HG02763 (cell line): ENCODE measurements at regions not wholly inside any gene's neighbourhood (a gene's known extent, or its start where the extent isn't known, plus 50 kb on each side); places are given as distances from the start of the nearest gene placed in this dataset.

Experiments used
- ATAC-seq: cut with Tn5 transposase; IDR thresholded peaks from one replicate; pipeline ENCODE4 v1.9.1; 2021; ENCODE audit warnings: mild to moderate bottlenecking, moderate library complexity; ENCODE audit not compliant: unreplicated experiment

GRCh38 chr2:236847023-236847422, 238.7 kb upstream of the COPS8 start:
- no peak for ATAC-seq

- ATAC-seq = no peak
Measured at GRCh38 chr2:236847538-236848263, 238.0 kb upstream of the COPS8 start.

GRCh38 chr2:236848501-236848900, 237.2 kb upstream of the COPS8 start:
- ATAC-seq = no peak

- ATAC-seq = no peak
Measured at GRCh38 chr2:236849508-236849907, 236.2 kb upstream of the COPS8 start.

GRCh38 chr2:236849940-236850339, 235.7 kb upstream of the COPS8 start:
- no peak for ATAC-seq

- no peak for ATAC-seq
Measured at GRCh38 chr2:236851187-236851586, 234.5 kb upstream of the COPS8 start.

GRCh38 chr2:236852100-236852976, 233.4 kb upstream of the COPS8 start:
- ATAC-seq = no peak

- no peak for ATAC-seq
Measured at GRCh38 chr2:236852977-236853374, 232.7 kb upstream of the COPS8 start.

- ATAC-seq = no peak
Measured at GRCh38 chr2:236853585-236854051, 232.1 kb upstream of the COPS8 start.

- ATAC-seq = no peak
Measured at GRCh38 chr2:236855176-236855865, 230.4 kb upstream of the COPS8 start.

- no peak for ATAC-seq
Measured at GRCh38 chr2:236855866-236856847, 229.5 kb upstream of the COPS8 start.

GRCh38 chr2:236856848-236857235, 228.8 kb upstream of the COPS8 start:
- no peak for ATAC-seq

- ATAC-seq = no peak
Measured at GRCh38 chr2:236857246-236857645, 228.4 kb upstream of the COPS8 start.

GRCh38 chr2:236857781-236858180, 227.9 kb upstream of the COPS8 start:
- no peak for ATAC-seq

GRCh38 chr2:236858661-236859060, 227.0 kb upstream of the COPS8 start:
- ATAC-seq = no peak

- no peak for ATAC-seq
Measured at GRCh38 chr2:236859908-236860307, 225.8 kb upstream of the COPS8 start.

GRCh38 chr2:236861196-236861875, 224.4 kb upstream of the COPS8 start:
- ATAC-seq = no peak

- no peak for ATAC-seq
Measured at GRCh38 chr2:236861944-236862343, 223.7 kb upstream of the COPS8 start.

- ATAC-seq = no peak
Measured at GRCh38 chr2:236862526-236862925, 223.2 kb upstream of the COPS8 start.
